CD8-positive, alpha-beta memory T cell (primary cell): ENCODE measurements at regions not wholly inside any gene's neighbourhood (a gene's known extent, or its start where the extent isn't known, plus 50 kb on each side); places are given as distances from the start of the nearest gene placed in this dataset.

Source experiments
- CTCF ChIA-PET: fragments of 350-600 bp; sonication (Branson Sonifier 250); formaldehyde crosslinking; loops from one replicate; lab custom pipeline; 2021; ENCODE audit warnings: antibody characterized with exemption; lab: Charles Lee
- POLR2A ChIA-PET: fragments of 350-600 bp; sonication (Branson Sonifier 250); formaldehyde crosslinking; loops from one replicate; lab custom pipeline; 2021; ENCODE audit warnings: antibody characterized with exemption; lab: Charles Lee
- DNase-seq, 5 donors: peaks; one replicate each; pipeline versions ENCODE4 v3.0.0 to v3.0.0-alpha.2; 2020 to 2022; ENCODE audit warnings: mixed read lengths in 1 of 5
- H3K27ac ChIP-seq: one replicate; pipeline ENCODE4 v1.7.0; 2013; ENCODE audit warnings: low read depth, mild to moderate bottlenecking, low read length, moderate library complexity
- H3K27me3 ChIP-seq: 2 replicates; pipeline ENCODE4 v1.7.0; 2013; ENCODE audit warnings: low read length, mild to moderate bottlenecking; ENCODE audit not compliant: insufficient read depth, poor library complexity, severe bottlenecking
- H3K36me3 ChIP-seq: 2 replicates; pipeline ENCODE4 v1.7.0; 2013; ENCODE audit warnings: mild to moderate bottlenecking, low read length, moderate library complexity; ENCODE audit not compliant: insufficient read depth
- H3K4me1 ChIP-seq: 2 replicates; pipeline ENCODE4 v1.7.0; 2013; ENCODE audit warnings: mild to moderate bottlenecking, low read length, moderate library complexity; ENCODE audit not compliant: insufficient read depth
- H3K4me3 ChIP-seq: 2 replicates; pipeline ENCODE4 v1.7.0; 2013; ENCODE audit warnings: mild to moderate bottlenecking, low read length
- H3K9me3 ChIP-seq: 2 replicates; pipeline ENCODE4 v1.7.0; 2013; ENCODE audit warnings: mild to moderate bottlenecking, low read length
- H3K27ac Mint-ChIP-seq, 8 donors: one replicate each; pipeline ENCODE4 v1.8.0; 2020 to 2021; ENCODE audit warnings: mixed read lengths in 8 of 8, mild to moderate bottlenecking in 6 of 8, inconsistent platforms in 3 of 8, moderate library complexity in 3 of 8
- H3K27me3 Mint-ChIP-seq, 2 donors: one replicate each; pipeline ENCODE4 v1.8.0; 2020 to 2021; ENCODE audit warnings: mixed read lengths in 2 of 2, mild to moderate bottlenecking in 1 of 2, moderate library complexity in 1 of 2
- H3K36me3 Mint-ChIP-seq, 3 donors: one replicate each; pipeline ENCODE4 v1.8.0; 2020 to 2021; ENCODE audit warnings: mixed read lengths in 3 of 3, inconsistent platforms in 1 of 3, mild to moderate bottlenecking in 1 of 3
- H3K4me1 Mint-ChIP-seq, 3 donors: one replicate each; pipeline ENCODE4 v1.8.0; 2020 to 2021; ENCODE audit warnings: mixed read lengths in 3 of 3, inconsistent platforms in 1 of 3, mild to moderate bottlenecking in 1 of 3
- H3K4me3 Mint-ChIP-seq, 7 donors: one replicate each; pipeline ENCODE4 v1.8.0; 2020 to 2021; ENCODE audit warnings: mixed read lengths in 7 of 7, mild to moderate bottlenecking in 6 of 7, moderate library complexity in 4 of 7, inconsistent platforms in 2 of 7
- H3K9me3 Mint-ChIP-seq, 5 donors: one replicate each; pipeline ENCODE4 v1.8.0; 2020 to 2022; ENCODE audit warnings: mixed read lengths in 5 of 5, mild to moderate bottlenecking in 3 of 5, moderate library complexity in 2 of 5, inconsistent platforms in 1 of 5

DNA sequence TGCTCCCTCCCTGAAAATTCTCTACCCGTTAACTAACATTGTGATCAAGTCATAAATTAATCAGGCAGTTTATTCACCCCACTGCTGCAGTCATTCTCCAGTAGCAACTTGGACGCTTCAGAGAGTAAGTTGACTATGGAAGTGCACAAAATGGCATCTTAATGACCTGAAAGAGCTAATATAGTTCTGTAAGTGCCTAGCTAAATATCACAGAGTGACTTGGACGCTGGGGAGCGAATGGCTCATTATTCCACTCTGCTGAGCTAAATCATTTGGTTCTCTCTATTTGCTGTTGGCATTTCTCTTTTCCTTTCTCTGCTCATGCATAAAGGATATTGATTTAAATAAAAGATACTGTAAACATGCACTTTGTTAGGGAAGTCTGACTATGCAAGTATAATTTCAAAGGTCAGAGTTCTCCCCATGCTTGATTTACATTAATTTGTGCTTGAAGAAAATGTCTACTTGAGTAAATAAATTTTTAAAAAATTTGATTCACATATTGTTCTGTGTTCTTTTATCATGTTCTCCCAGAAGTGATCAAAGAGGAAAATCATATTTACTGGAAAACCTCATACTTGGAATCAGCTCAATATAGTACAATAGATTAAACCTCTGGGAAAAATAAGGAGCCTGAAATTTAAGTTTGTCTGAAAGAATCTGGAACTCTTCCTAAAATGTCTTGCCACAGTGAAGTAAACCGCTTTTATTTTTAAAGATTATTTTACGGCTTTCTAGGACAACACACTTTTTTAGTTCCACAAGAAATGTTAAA lies 169.5 kb upstream of the HAPLN1 start:
- H3K4me3 ChIP-seq = no peak overlapping the region
- Mint-ChIP-seq H3K36me3 (no peaks in the 10 kb centered on the region), H3K9me3 (peaks cover 0 to 5% (median 0%) of the 10 kb centered on the region in 5 donors), H3K27ac (no peak overlapping the region), H3K4me1 (no peaks in the 10 kb centered on the region), H3K4me3 (no peak overlapping the region), H3K27me3 (no peaks in the 10 kb centered on the region)
- CTCF ChIA-PET = no interaction called here
- DNase-seq = no peak
- H3K9me3 ChIP-seq = no peaks in the 10 kb centered on the region
- H3K27ac ChIP-seq = no peak overlapping the region
- H3K27me3 ChIP-seq = no peaks in the 10 kb centered on the region
- POLR2A ChIA-PET = no interaction called here
- no peaks in the 10 kb centered on the region for H3K36me3 ChIP-seq
- no peaks in the 10 kb centered on the region for H3K4me1 ChIP-seq

DNA sequence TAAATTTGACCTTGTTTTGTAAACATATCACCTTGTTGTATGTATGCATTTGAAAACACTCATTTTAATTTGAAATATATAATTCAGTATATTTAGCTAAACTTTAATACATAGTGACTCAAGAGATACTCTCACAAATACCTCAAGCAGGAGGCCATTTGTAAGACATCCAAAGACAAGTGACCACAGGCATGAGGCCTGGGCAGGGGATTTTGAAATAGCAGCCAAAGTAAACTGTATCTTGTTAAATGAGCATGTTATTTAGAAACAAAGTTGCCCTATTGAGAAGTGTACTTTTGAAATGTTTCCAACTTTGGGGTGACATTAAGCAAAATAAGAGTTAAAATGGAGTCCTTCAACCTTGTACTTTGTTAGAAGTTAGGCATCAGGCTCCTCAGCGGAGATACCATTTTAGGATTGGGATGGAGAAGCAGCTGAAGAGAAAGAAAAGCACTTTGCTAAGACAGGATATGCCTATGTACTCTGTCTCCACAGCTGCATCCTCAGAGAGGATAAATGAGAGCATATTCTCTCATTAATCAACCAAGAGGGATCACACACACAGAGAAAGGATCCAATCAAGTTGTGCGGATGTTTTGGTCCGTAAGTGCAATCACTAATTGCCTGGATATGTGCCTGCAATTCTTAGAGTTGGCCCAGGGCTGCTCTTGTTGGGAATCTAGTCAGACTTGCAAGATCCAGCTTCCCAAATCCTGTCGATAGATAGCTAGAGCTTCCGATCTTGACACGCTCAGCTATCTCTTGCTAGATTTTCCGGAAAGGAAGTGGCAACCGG lies 157.5 kb upstream of the HAPLN1 start:
- ChIA-PET POLR2A (no interaction called here), CTCF (no interaction called here)
- H3K4me1 ChIP-seq = no peaks in the 10 kb centered on the region
- H3K27me3 ChIP-seq = no peaks in the 10 kb centered on the region
- no peaks in the 10 kb centered on the region for H3K9me3 ChIP-seq
- peaks cover 0 to 6% (median 0%) of the 10 kb centered on the region in 5 donors for H3K9me3 Mint-ChIP-seq
- H3K27ac ChIP-seq = no peak overlapping the region
- H3K4me3 ChIP-seq = no peak overlapping the region
- H3K36me3 Mint-ChIP-seq = no peaks in the 10 kb centered on the region
- H3K27ac Mint-ChIP-seq = no peak overlapping the region
- H3K36me3 ChIP-seq = no peaks in the 10 kb centered on the region
- H3K27me3 Mint-ChIP-seq = peaks cover 0 to 2% of the 10 kb centered on the region in 2 donors
- no peaks in the 10 kb centered on the region for H3K4me1 Mint-ChIP-seq
- DNase-seq = no peak
- H3K4me3 Mint-ChIP-seq = no peak overlapping the region

DNA sequence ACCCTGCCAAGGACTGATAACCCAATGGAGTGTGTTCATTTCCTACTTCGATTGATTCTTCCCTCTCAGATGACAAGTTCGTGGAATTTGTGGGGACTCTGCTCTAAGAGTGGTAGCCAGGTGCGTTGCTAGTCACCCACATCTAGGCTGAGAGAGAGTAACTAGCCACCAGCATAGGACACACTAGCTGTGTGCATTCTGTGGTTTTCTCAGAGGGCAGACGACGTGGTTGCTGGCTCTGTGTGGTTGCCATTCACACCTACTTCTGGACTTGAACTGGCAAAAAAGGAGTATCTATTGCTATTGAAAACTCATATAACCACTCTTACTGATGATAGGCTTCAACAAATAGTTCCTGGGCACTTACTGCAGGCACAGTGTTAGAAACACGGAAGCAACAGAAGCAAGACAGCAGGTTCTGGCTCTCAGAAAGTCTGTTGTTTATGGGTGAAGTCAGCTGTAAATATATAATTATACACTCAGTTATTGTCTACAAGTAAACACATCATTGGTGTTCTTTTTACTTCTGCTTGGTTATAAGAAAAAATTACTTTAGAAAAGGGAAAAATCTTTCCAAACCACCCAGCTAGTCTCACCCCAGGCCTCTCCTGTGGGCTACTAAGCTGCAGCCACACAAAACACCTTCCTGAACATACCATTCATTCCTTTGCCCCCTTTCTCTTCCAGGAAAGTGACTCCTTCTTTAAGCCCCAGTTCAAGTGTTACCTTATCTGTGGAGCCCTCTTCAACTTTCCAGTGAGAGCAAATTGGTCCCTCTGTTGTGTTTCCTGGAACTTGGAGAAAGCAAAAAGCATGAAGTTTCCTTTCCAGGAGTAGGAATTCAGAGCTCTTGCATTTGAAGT lies 151.1 kb upstream of the HAPLN1 start:
- POLR2A ChIA-PET = no interaction called here

DNA sequence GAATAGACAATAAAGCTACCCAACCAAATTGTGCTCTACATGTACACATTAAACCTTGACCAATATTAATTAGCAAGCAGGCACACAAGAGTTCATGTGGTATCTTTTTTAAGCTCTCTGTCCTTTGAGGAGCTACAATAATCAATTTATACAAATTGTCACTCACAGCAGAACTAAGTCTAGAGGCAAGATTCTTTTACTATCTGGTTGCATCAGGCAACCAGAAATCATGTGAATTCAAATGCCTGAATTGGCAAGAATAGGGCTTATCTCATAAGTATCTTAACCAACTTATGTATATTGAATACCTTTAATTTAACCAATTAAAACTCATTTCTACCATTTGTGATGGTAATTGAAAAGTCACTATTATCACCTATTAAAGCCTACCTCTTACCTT lies 145.5 kb upstream of the HAPLN1 start:
- no peak for DNase-seq
- no peaks in the 10 kb centered on the region for H3K9me3 ChIP-seq
- Mint-ChIP-seq H3K27ac (no peak overlapping the region), H3K27me3 (no peaks in the 10 kb centered on the region), H3K9me3 (peaks cover 0 to 7% (median 0%) of the 10 kb centered on the region in 5 donors), H3K4me1 (no peaks in the 10 kb centered on the region), H3K4me3 (no peak overlapping the region), H3K36me3 (no peaks in the 10 kb centered on the region)
- H3K27me3 ChIP-seq = no peaks in the 10 kb centered on the region
- ChIA-PET CTCF (no interaction called here), POLR2A (no interaction called here)
- no peaks in the 10 kb centered on the region for H3K36me3 ChIP-seq
- H3K4me3 ChIP-seq = no peak overlapping the region
- no peaks in the 10 kb centered on the region for H3K4me1 ChIP-seq
- no peak overlapping the region for H3K27ac ChIP-seq

More for the DNA sequence above, 151.1 kb upstream of the HAPLN1 start:
- CTCF ChIA-PET = no interaction called here
- no peaks in the 10 kb centered on the region for H3K9me3 ChIP-seq
- H3K27me3 ChIP-seq = no peaks in the 10 kb centered on the region
- no peaks in the 10 kb centered on the region for H3K27me3 Mint-ChIP-seq
- no peak overlapping the region for H3K27ac ChIP-seq
- H3K4me1 Mint-ChIP-seq = no peaks in the 10 kb centered on the region
- H3K36me3 Mint-ChIP-seq = no peaks in the 10 kb centered on the region
- H3K9me3 Mint-ChIP-seq = peaks cover 0 to 6% (median 0%) of the 10 kb centered on the region in 5 donors
- no peaks in the 10 kb centered on the region for H3K36me3 ChIP-seq
- DNase-seq = no peak
- no peak overlapping the region for H3K4me3 Mint-ChIP-seq
- H3K27ac Mint-ChIP-seq = no peak overlapping the region
- H3K4me3 ChIP-seq = no peak overlapping the region
- no peaks in the 10 kb centered on the region for H3K4me1 ChIP-seq

DNA sequence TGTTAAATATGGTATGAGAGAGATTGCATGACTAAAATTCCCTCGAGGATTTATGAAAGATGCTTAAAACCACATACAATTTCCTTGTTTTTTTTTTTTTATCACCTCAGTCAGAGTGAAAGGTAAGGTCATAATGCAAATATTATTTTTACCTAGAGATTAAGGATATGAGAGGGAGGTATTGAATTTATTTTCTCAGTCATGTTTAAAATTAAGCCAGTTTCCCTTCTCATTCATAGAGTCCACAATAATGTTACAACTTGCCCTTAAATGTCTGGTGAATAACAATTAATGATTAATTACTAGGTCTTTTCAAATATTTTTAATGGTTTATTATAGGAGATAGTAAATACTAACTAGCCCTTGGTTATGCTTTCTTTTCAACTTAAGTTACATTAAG lies 144.9 kb upstream of the HAPLN1 start:
- no peak for DNase-seq
- CTCF ChIA-PET = no interaction called here
- Histone ChIP-seq H3K36me3 (no peaks in the 10 kb centered on the region), H3K4me1 (no peaks in the 10 kb centered on the region), H3K27ac (no peak overlapping the region), H3K4me3 (no peak overlapping the region), H3K27me3 (no peaks in the 10 kb centered on the region), H3K9me3 (no peaks in the 10 kb centered on the region)
- peaks cover 0 to 11% (median 0%) of the 10 kb centered on the region in 5 donors for H3K9me3 Mint-ChIP-seq
- H3K4me3 Mint-ChIP-seq = no peak overlapping the region
- H3K27me3 Mint-ChIP-seq = no peaks in the 10 kb centered on the region
- no peaks in the 10 kb centered on the region for H3K4me1 Mint-ChIP-seq
- H3K27ac Mint-ChIP-seq = no peak overlapping the region
- POLR2A ChIA-PET = no interaction called here
- H3K36me3 Mint-ChIP-seq = no peaks in the 10 kb centered on the region

DNA sequence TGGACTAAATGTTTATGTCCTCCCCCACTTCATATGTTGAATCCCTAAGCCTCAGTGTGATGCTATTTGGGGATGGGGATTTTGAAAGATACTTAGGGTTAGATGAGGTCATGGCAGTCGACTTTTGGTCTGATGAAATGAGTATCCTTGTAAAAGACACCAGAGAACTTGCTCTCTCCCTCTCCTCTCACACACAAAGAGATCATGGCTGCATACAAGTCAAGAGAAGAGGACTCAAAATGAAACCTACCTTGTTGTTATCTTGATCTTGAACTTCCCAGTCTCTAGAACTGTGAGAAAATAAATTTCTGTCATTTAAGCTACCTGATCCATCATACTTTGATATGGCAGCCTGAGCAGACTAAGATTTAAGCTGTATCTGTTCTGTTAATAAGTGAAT lies 144.0 kb upstream of the HAPLN1 start:
- H3K27ac Mint-ChIP-seq = no peak overlapping the region
- H3K27me3 Mint-ChIP-seq = no peaks in the 10 kb centered on the region
- ChIA-PET POLR2A (no interaction called here), CTCF (no interaction called here)
- Histone ChIP-seq H3K27ac (no peak overlapping the region), H3K4me1 (no peaks in the 10 kb centered on the region), H3K9me3 (no peaks in the 10 kb centered on the region), H3K27me3 (no peaks in the 10 kb centered on the region), H3K4me3 (no peak overlapping the region), H3K36me3 (no peaks in the 10 kb centered on the region)
- H3K9me3 Mint-ChIP-seq = peaks cover 0 to 5% (median 0%) of the 10 kb centered on the region in 5 donors
- no peaks in the 10 kb centered on the region for H3K4me1 Mint-ChIP-seq
- H3K4me3 Mint-ChIP-seq = no peak overlapping the region
- no peaks in the 10 kb centered on the region for H3K36me3 Mint-ChIP-seq
- DNase-seq = no peak

DNA sequence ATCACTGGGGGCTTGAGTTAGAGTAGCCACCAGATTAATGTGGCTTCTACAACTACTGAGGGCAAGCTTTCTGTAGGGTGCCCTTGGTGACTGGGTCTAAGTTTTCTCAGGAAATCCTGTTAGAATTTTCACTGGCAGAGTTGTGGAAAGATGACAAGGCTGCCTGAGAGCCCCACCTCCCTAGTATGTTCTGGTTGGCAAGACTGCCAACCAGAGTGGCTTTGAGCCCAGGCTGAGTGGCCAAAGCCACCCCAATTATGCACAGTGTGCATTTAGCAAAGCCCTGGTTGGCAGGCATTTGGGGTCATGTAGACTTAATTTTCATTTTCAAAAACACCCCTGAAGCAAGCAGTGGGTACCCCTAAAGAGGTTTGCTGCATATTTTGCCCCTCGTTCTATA lies 136.7 kb upstream of the HAPLN1 start:
- H3K36me3 Mint-ChIP-seq = no peaks in the 10 kb centered on the region

DNA sequence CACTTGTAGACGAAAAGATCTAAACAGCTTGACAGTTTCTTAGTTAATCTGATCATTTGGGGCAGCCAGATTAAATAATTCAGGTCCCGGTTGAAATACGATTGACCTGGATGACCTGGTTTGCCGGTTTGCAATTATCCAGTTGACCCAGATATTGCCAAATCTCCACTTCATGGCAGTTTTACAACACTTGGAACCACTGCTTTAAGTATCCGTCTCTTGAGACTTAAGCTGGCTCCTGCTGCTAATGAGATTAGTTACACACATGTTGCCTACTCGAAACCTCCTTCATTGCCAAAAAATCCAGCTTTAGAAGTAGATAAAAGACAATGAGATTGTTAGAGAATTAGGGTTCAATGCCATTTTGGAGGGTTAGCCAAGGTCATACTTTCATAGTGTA lies 136.2 kb upstream of the HAPLN1 start:
- Mint-ChIP-seq H3K4me3 (no peak overlapping the region), H3K36me3 (no peaks in the 10 kb centered on the region), H3K27ac (no peak overlapping the region), H3K4me1 (no peaks in the 10 kb centered on the region), H3K27me3 (no peaks in the 10 kb centered on the region), H3K9me3 (peaks cover 0 to 5% (median 2%) of the 10 kb centered on the region in 5 donors)
- POLR2A ChIA-PET = no interaction called here
- Histone ChIP-seq H3K4me1 (no peaks in the 10 kb centered on the region), H3K27ac (no peak overlapping the region), H3K27me3 (no peaks in the 10 kb centered on the region), H3K9me3 (no peaks in the 10 kb centered on the region), H3K4me3 (no peak overlapping the region), H3K36me3 (no peaks in the 10 kb centered on the region)
- CTCF ChIA-PET = no interaction called here
- DNase-seq = no peak

More for the DNA sequence above, 136.7 kb upstream of the HAPLN1 start:
- Mint-ChIP-seq H3K4me1 (no peaks in the 10 kb centered on the region), H3K27me3 (no peaks in the 10 kb centered on the region), H3K9me3 (peaks cover 0 to 5% (median 0%) of the 10 kb centered on the region in 5 donors), H3K4me3 (no peak overlapping the region), H3K27ac (no peak overlapping the region)
- Histone ChIP-seq H3K4me3 (no peak overlapping the region), H3K36me3 (no peaks in the 10 kb centered on the region), H3K27me3 (no peaks in the 10 kb centered on the region), H3K9me3 (no peaks in the 10 kb centered on the region), H3K4me1 (no peaks in the 10 kb centered on the region), H3K27ac (no peak overlapping the region)
- ChIA-PET POLR2A (no interaction called here), CTCF (no interaction called here)
- DNase-seq = no peak
